Transverse colon (tissue), 4 donors: ENCODE measurements at regions not wholly inside any gene's neighbourhood (a gene's known extent, or its start where the extent isn't known, plus 50 kb on each side); places are given as distances from the start of the nearest gene placed in this dataset.

Experiments
- DNase-seq: peaks from one replicate; pipeline ENCODE4 v3.0.0-alpha.2; 2019
- H3K27ac ChIP-seq, 4 donors: fragments of 200-600 bp; sonication (generic); 2 replicates each; pipeline ENCODE4 v1.5.1; 2016 to 2018; ENCODE audit warnings: inconsistent platforms in 4 of 4
- H3K27me3 ChIP-seq: fragments of 200-600 bp; sonication (generic); 2 replicates; pipeline ENCODE4 v1.5.1; 2017; ENCODE audit warnings: inconsistent platforms
- H3K36me3 ChIP-seq, 4 donors: fragments of 200-600 bp; sonication (generic); 2 replicates each; pipeline ENCODE4 v1.5.1; 2017 to 2019; ENCODE audit warnings: inconsistent platforms in 4 of 4
- H3K4me1 ChIP-seq, 4 donors: fragments of 200-600 bp; sonication (generic); 2 replicates each; pipeline ENCODE4 v1.5.1; 2017 to 2020; ENCODE audit warnings: inconsistent platforms in 4 of 4
- H3K4me3 ChIP-seq, 4 donors: fragments of 200-600 bp; sonication (generic); 1 replicate in 1 of 4; 2 replicates in 3 of 4; pipeline versions ENCODE4 v1.5.1 to v1.6.1; 2017 to 2019; ENCODE audit warnings: inconsistent platforms in 4 of 4
- H3K9me3 ChIP-seq, 2 donors: fragments of 200-600 bp; sonication (generic); 2 replicates each; pipeline ENCODE4 v1.5.1; 2017 to 2019; ENCODE audit warnings: inconsistent platforms in 2 of 2
- EP300 ChIP-seq: sonication (generic); formaldehyde crosslinking; IDR thresholded peaks from one replicate; pipeline ENCODE4 v1.6.1; 2017; ENCODE audit warnings: antibody characterized with exemption, low read depth
- POLR2A ChIP-seq: fragments of 450-650 bp; IDR thresholded peaks from one replicate; pipeline ENCODE4 v1.6.1; 2016; ENCODE audit warnings: antibody characterized with exemption, mild to moderate bottlenecking, moderate library complexity
- POLR2AphosphoS5 ChIP-seq, 3 donors: sonication (generic); formaldehyde crosslinking; IDR thresholded peaks; one replicate each; pipeline ENCODE4 v1.6.1; 2016; ENCODE audit warnings: antibody characterized with exemption in 3 of 3
- WGBS, 2 donors: methylation state at CpG; one replicate each; pipeline ENCODE4 v1.1.5; 2018; ENCODE audit warnings: low coverage in 1 of 2; 5-methylcytosine and 5-hydroxymethylcytosine counted together
- in situ Hi-C, 4 donors: fragments of 200-750 bp; cut with MboI; loops; one replicate each; pipeline versions ENCODE4 v1.15.0 to v1.15.1; 2017; ENCODE audit warnings: low sequenced_read_pairs in 3 of 4, low pct_ligation_motif_present in 1 of 4, low pct_unique_long_range_greater_than_20kb in 1 of 4
- intact Hi-C: fragments of 100-400 bp; cut with DNase I; formaldehyde crosslinking; loops from one replicate; pipeline ENCODE4 v1.15.1; 2023; ENCODE audit warnings: low total_unique reads
- TF ChIP-seq, protein P1 (sequence below), 5 experiments: fragments of 200-600 bp in 3 of 5; fragments of 450-650 bp in 2 of 5; sonication (generic) in 3 of 5; IDR thresholded peaks; 1 replicate in 2 of 5; 2 replicates in 3 of 5; pipeline ENCODE4 v1.5.1; 2016 to 2017; ENCODE audit warnings: antibody characterized with exemption in 5 of 5, inconsistent platforms in 3 of 5, mild to moderate bottlenecking in 2 of 5, moderate library complexity in 1 of 5

DNA sequence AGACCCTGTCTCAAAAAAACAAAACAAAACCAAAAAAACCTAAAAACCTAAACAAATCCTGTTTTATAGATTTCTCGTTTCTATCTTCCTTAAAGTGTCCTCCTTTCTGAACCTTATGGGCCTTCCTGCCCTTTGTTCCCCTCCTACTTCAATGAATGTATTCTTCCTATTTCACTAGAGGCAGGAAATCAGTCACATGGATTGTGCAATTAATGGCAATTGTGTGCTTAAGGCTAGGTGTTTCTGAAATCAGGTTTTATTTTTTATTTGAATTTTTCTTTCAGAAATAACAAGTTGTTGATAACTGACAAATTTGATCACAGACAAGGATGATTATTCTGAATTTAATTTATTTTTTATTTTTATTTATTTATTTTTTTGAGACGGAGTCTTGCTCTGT, 220.6 kb upstream of the SEMA6A start:
- intact Hi-C loops, result no loop called here

DNA sequence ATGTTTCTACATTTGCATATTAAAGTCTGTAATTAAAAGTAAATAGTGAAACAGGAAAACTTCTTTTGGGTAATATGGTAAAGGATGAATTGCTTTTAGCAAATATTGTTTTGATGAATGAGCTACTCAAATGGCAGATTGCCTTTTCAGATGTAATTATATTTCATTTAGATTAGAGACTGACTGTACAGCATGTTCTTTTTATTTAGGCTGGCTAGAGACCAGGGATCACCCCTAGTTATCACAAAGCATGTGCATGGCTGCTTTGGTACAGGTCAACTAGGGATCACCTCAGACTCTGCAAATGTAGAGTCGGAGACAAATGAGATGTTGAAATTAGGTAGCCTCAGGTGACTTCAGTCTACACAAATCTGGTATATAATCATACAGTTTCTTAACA, 214.9 kb upstream of the SEMA6A start:
- 92 to 100% methylated on average over 1 of the region's 1 CpG for WGBS, 2 donors
- intact Hi-C loops, result no loop called here
- Histone ChIP-seq H3K4me1 (no peaks in the 10 kb centered on the region), H3K4me3 (no peak overlapping the region), H3K9me3 (no peaks in the 10 kb centered on the region), H3K36me3 (no peaks in the 10 kb centered on the region), H3K27me3 (no peaks in the 10 kb centered on the region), H3K27ac (no peak overlapping the region)
- DNase-seq, result no peak
- in situ Hi-C loops, result no loop called here
- TF ChIP-seq POLR2AphosphoS5 (IDR thresholded peaks at IDR 0.05), result no peak

More for the DNA sequence above, 220.6 kb upstream of the SEMA6A start:
- DNase-seq, result no peak
- no peak overlapping the region for H3K4me3 ChIP-seq
- no peaks in the 10 kb centered on the region for H3K4me1 ChIP-seq
- no peak overlapping the region for H3K27ac ChIP-seq
- no peaks in the 10 kb centered on the region for H3K9me3 ChIP-seq
- 67 to 81% methylated on average over 2 of the region's 2 CpGs for WGBS, 2 donors
- H3K36me3 ChIP-seq, result no peaks in the 10 kb centered on the region
- no peaks in the 10 kb centered on the region for H3K27me3 ChIP-seq
- TF ChIP-seq POLR2AphosphoS5 (IDR thresholded peaks at IDR 0.05) (no peak), EP300 (no peak)
- TF ChIP-seq, protein P1, sequence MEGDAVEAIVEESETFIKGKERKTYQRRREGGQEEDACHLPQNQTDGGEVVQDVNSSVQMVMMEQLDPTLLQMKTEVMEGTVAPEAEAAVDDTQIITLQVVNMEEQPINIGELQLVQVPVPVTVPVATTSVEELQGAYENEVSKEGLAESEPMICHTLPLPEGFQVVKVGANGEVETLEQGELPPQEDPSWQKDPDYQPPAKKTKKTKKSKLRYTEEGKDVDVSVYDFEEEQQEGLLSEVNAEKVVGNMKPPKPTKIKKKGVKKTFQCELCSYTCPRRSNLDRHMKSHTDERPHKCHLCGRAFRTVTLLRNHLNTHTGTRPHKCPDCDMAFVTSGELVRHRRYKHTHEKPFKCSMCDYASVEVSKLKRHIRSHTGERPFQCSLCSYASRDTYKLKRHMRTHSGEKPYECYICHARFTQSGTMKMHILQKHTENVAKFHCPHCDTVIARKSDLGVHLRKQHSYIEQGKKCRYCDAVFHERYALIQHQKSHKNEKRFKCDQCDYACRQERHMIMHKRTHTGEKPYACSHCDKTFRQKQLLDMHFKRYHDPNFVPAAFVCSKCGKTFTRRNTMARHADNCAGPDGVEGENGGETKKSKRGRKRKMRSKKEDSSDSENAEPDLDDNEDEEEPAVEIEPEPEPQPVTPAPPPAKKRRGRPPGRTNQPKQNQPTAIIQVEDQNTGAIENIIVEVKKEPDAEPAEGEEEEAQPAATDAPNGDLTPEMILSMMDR (IDR thresholded peaks at IDR 0.05), result no peak
- in situ Hi-C loops, result no loop called here

DNA sequence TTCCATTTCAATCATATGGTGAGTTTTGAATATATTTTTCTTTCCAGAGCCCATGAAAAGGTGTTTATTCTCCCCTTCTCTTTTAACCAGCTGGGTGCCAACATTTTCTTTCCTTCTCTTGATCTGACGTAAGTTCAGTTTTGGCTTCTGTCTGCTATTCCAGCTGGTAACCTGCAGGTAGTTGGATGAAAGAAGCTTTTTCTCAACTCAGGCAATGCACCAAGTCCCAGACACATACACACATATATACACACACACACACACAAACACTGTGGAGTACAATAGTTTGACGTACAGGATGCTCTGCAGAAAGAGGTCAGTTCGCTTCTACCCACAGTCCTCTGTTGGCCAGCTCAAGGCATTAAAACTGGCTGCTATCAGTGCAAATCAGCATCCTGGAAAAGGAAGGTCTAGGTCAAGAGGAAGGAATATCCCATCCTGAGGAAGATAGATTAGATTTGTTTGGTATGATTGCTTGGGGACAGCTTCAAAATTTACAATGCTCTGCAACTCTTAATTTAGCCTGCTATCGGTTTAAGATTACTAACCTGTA, 214.3 kb upstream of the SEMA6A start:
- WGBS, 2 donors, result 58 to 62% methylated on average over 4 of the region's 4 CpGs
- DNase-seq, result no peak
- no peaks in the 10 kb centered on the region for H3K9me3 ChIP-seq
- no peaks in the 10 kb centered on the region for H3K27me3 ChIP-seq
- TF ChIP-seq POLR2A, result no peak
- no peak for TF ChIP-seq EP300
- no peak for TF ChIP-seq POLR2AphosphoS5 (IDR thresholded peaks at IDR 0.05)
- TF ChIP-seq, protein P1 (IDR thresholded peaks at IDR 0.05), result no peak
- H3K27ac ChIP-seq, result no peak overlapping the region
- no peak overlapping the region for H3K4me3 ChIP-seq
- intact Hi-C loops (no loop called here), in situ Hi-C loops (no loop called here)
- no peaks in the 10 kb centered on the region for H3K4me1 ChIP-seq
- H3K36me3 ChIP-seq, result no peaks in the 10 kb centered on the region

DNA sequence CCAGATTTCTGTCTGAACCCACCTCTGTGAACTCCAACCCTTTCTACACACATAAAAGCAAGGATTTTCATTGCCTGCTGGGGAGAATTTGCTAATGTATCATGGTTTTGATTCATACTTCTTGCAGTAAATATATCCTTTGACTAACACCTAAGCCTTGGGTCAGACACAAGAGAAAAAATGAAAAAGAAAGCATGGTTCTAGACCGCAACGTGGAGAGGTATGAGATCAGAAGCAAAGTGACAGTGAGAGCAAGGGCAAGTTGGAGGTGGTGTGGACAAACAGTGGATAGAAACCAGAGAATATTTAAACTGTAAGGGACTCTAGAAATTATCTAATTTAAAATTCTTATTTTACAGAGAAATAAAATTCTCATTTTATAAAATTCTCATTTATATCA, 212.9 kb upstream of the SEMA6A start:
- no peaks in the 10 kb centered on the region for H3K36me3 ChIP-seq
- no peak for TF ChIP-seq POLR2A
- no peak for TF ChIP-seq EP300
- TF ChIP-seq POLR2AphosphoS5 (IDR thresholded peaks at IDR 0.05), result no peak
- TF ChIP-seq, protein P1 (IDR thresholded peaks at IDR 0.05), result no peak
- in situ Hi-C loops (no loop called here), intact Hi-C loops (no loop called here)
- no peaks in the 10 kb centered on the region for H3K27me3 ChIP-seq
- H3K4me3 ChIP-seq, result no peak overlapping the region
- H3K9me3 ChIP-seq, result no peaks in the 10 kb centered on the region
- WGBS, 2 donors, result 86 to 93% methylated on average over 2 of the region's 2 CpGs
- H3K4me1 ChIP-seq, result no peaks in the 10 kb centered on the region
- no peak overlapping the region for H3K27ac ChIP-seq
- DNase-seq, result no peak

DNA sequence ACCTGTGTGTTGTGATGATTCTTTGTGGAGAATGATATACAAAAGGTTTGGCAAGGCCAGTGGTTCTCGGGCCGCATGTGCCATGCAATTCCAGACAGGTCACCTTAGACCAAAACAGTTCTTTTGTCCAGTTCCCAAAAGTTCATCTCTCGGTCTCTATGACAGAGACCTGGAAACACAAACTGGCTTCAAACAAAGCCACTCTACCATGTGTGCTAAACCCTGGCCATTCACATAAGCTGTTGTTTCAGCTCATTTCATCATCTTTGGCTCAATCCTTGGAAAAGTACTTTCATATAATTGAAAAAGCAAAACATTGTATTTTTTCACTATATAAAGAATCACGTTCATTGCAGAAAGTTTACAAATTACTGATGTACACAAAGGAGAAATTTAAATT, 210.5 kb upstream of the SEMA6A start:
- in situ Hi-C loops (no loop called here), intact Hi-C loops (no loop called here)
- DNase-seq, result no peak
- Histone ChIP-seq H3K27ac (no peak overlapping the region), H3K36me3 (no peaks in the 10 kb centered on the region), H3K9me3 (no peaks in the 10 kb centered on the region), H3K27me3 (no peaks in the 10 kb centered on the region), H3K4me3 (no peak overlapping the region), H3K4me1 (no peaks in the 10 kb centered on the region)
- no peak for TF ChIP-seq POLR2A
- TF ChIP-seq, protein P1 (IDR thresholded peaks at IDR 0.05), result no peak
- no peak for TF ChIP-seq POLR2AphosphoS5 (IDR thresholded peaks at IDR 0.05)
- TF ChIP-seq EP300, result no peak
- 60 to 86% methylated on average over 4 of the region's 4 CpGs for WGBS, 2 donors
